Heart left ventricle (tissue), 13 donors: ENCODE measurements at regions not wholly inside any gene's neighbourhood (a gene's known extent, or its start where the extent isn't known, plus 50 kb on each side); places are given as distances from the start of the nearest gene placed in this dataset.

Source experiments
- CTCF ChIP-seq, 12 donors: fragments of 200-600 bp; sonication (generic) in 4 of 12; IDR thresholded peaks; one replicate each; pipeline versions ENCODE4 v1.5.0 to v1.8.0; 2018 to 2022; ENCODE audit warnings: antibody characterized with exemption in 12 of 12, mild to moderate bottlenecking in 5 of 12
- POLR2A ChIP-seq, 2 donors: fragments of 450-650 bp; IDR thresholded peaks; one replicate each; pipeline ENCODE4 v1.6.1; 2017; ENCODE audit warnings: antibody characterized with exemption in 2 of 2, mild to moderate bottlenecking in 2 of 2, moderate library complexity in 2 of 2
- donor health status: ischemic (EF 13 %, LVEDD 7.1; RV severe dilation, severe dysfunction).
- donor health status: DM: no; HTN: yes; CAD: no.
- donor health status: DM: no; HTN: no; CAD: no.
- donor health status: ischemic (EF 25% LVEDD 6.9; RV normal size, moderate dysfunction).
- donor health status: ischemic (EF 25% LVEDD 5.7; RV mildly dilated, moderate dysfunction).
- donor health status: ischemic (EF 35%, LVEDD 5.7; RV mildly dilated, moderate dysfunction).
- donor health status: nonischemic (EF 11% LVEDD 7.7; RV severe dilation, severe dysfunction).
- donor health status: DM: yes; HTN: yes; CAD: no.
- donor health status: PGD.
- donor health status: ischemic (EF 29% LVEDD 5.4; RV normal size, mild dysfunction).
- donor health status: nonischemic (EF 23%, LVEDD 6.1; RV moderate dilation, normal function).

GRCh38 chrX:122583551-122583950 is 600.5 kb upstream of the GRIA3 start:
- no peak for TF ChIP-seq CTCF (IDR thresholded peaks at IDR 0.05)
- TF ChIP-seq POLR2A (IDR thresholded peaks at IDR 0.05) = no peak
